Smooth muscle cell (in vitro differentiated cells): ENCODE measurements at regions not wholly inside any gene's neighbourhood (a gene's known extent, or its start where the extent isn't known, plus 50 kb on each side); places are given as distances from the start of the nearest gene placed in this dataset.
"Not testable (repeated sequence)": the region's sequence is repeated elsewhere in the genome, so short reads cannot be mapped to it uniquely, and the experiment has no call there.

ENCODE experiments used
- DNase-seq: peaks from one replicate; lab custom pipeline; 2025; ENCODE audit not compliant: unreplicated experiment; lab: John Stamatoyannopoulos, UW
- H2AFZ ChIP-seq: fragments of 200-600 bp; sonication (generic); 2 replicates; pipeline ENCODE4 v1.6.0; 2016; ENCODE audit warnings: antibody characterized with exemption, low read depth, mild to moderate bottlenecking
- H3F3A ChIP-seq: fragments of 200-600 bp; sonication (generic); 2 replicates; pipeline ENCODE4 v1.6.0; 2017; ENCODE audit warnings: antibody characterized with exemption, low read depth
- H3K27ac ChIP-seq: fragments of 200-600 bp; sonication (generic); 2 replicates; pipeline ENCODE4 v1.5.1; 2016; ENCODE audit warnings: low read depth, mild to moderate bottlenecking
- H3K27me3 ChIP-seq: fragments of 200-600 bp; sonication (generic); 2 replicates; pipeline ENCODE4 v1.6.1; 2016; ENCODE audit warnings: low read depth, mild to moderate bottlenecking
- H3K36me3 ChIP-seq: fragments of 200-600 bp; sonication (generic); 2 replicates; pipeline ENCODE4 v1.5.1; 2016; ENCODE audit warnings: low read depth
- H3K4me1 ChIP-seq: fragments of 200-600 bp; sonication (generic); 2 replicates; pipeline ENCODE4 v1.5.1; 2016; ENCODE audit warnings: low read depth
- H3K4me2 ChIP-seq: fragments of 200-600 bp; sonication (generic); 2 replicates; pipeline ENCODE4 v1.6.0; 2016; ENCODE audit warnings: mild to moderate bottlenecking
- H3K4me3 ChIP-seq: fragments of 200-600 bp; sonication (generic); 2 replicates; pipeline ENCODE4 v1.5.1; 2016; ENCODE audit warnings: mild to moderate bottlenecking
- H3K79me2 ChIP-seq: fragments of 200-600 bp; sonication (generic); 2 replicates; pipeline ENCODE4 v1.6.0; 2016; ENCODE audit warnings: low read depth, mild to moderate bottlenecking
- H3K9ac ChIP-seq: fragments of 200-600 bp; sonication (generic); 2 replicates; pipeline ENCODE4 v1.6.0; 2016; ENCODE audit warnings: low read depth
- H3K9me3 ChIP-seq: fragments of 200-600 bp; sonication (generic); replicated peaks from 2 replicates; pipeline ENCODE4 v1.5.1; 2016; ENCODE audit warnings: low read depth
- H4K20me1 ChIP-seq: fragments of 200-600 bp; sonication (generic); 2 replicates; pipeline ENCODE4 v1.6.0; 2016; ENCODE audit warnings: low read depth
- WGBS: methylation state at CpG from one replicate; pipeline ENCODE4 v1.1.7; 2016; ENCODE audit warnings: low lambda C conversion rate; 5-methylcytosine and 5-hydroxymethylcytosine counted together
- TF ChIP-seq, protein P1 (sequence below): fragments of 200-600 bp; sonication (generic); IDR thresholded peaks from 2 replicates; pipeline ENCODE4 v1.5.1; 2017; ENCODE audit warnings: borderline replicate concordance, mild to moderate bottlenecking, antibody characterized with exemption; ENCODE audit not compliant: insufficient read depth, poor library complexity, severe bottlenecking

GRCh38 chr5:39928709-39929108 is 503.9 kb upstream of the DAB2 start:
- Histone ChIP-seq H3K9ac (no peak overlapping the region), H3K4me2 (no peak overlapping the region), H4K20me1 (no peaks in the 10 kb centered on the region), H3K27me3 (no peaks in the 10 kb centered on the region), H3K79me2 (no peaks in the 10 kb centered on the region), H3K4me3 (no peak overlapping the region), H3K4me1 (no peaks in the 10 kb centered on the region), H3K36me3 (no peaks in the 10 kb centered on the region), H3K27ac (no peak overlapping the region), H3F3A (no peaks in the 10 kb centered on the region), H2AFZ (no peak overlapping the region), H3K9me3 (no peaks in the 10 kb centered on the region)
- DNase-seq: no peak
- TF ChIP-seq, protein P1, sequence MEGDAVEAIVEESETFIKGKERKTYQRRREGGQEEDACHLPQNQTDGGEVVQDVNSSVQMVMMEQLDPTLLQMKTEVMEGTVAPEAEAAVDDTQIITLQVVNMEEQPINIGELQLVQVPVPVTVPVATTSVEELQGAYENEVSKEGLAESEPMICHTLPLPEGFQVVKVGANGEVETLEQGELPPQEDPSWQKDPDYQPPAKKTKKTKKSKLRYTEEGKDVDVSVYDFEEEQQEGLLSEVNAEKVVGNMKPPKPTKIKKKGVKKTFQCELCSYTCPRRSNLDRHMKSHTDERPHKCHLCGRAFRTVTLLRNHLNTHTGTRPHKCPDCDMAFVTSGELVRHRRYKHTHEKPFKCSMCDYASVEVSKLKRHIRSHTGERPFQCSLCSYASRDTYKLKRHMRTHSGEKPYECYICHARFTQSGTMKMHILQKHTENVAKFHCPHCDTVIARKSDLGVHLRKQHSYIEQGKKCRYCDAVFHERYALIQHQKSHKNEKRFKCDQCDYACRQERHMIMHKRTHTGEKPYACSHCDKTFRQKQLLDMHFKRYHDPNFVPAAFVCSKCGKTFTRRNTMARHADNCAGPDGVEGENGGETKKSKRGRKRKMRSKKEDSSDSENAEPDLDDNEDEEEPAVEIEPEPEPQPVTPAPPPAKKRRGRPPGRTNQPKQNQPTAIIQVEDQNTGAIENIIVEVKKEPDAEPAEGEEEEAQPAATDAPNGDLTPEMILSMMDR: no peak
- WGBS: 68% methylated on average over 6 of the region's 6 CpGs

GRCh38 chr5:39919876-39920275 is 495.1 kb upstream of the DAB2 start:
- Histone ChIP-seq H3K79me2 (no peaks in the 10 kb centered on the region), H3K9ac (no peak overlapping the region), H3K27me3 (no peaks in the 10 kb centered on the region), H3K27ac (no peak overlapping the region), H4K20me1 (no peaks in the 10 kb centered on the region), H2AFZ (no peak overlapping the region), H3K4me3 (no peak overlapping the region), H3K4me1 (no peaks in the 10 kb centered on the region), H3K36me3 (no peaks in the 10 kb centered on the region), H3K4me2 (no peak overlapping the region), H3K9me3 (no peaks in the 10 kb centered on the region), H3F3A (no peaks in the 10 kb centered on the region)
- TF ChIP-seq, protein P1: no peak
- no peak for DNase-seq
- WGBS: 100% methylated on average over 1 of the region's 1 CpG

GRCh38 chr5:39912906-39913305 is 488.1 kb upstream of the DAB2 start:
- Histone ChIP-seq H3K9me3 (no peaks in the 10 kb centered on the region), H3K4me1 (no peaks in the 10 kb centered on the region), H3K27me3 (no peaks in the 10 kb centered on the region), H3K27ac (no peak overlapping the region), H3K79me2 (no peaks in the 10 kb centered on the region), H3K36me3 (no peaks in the 10 kb centered on the region), H4K20me1 (no peaks in the 10 kb centered on the region), H2AFZ (no peak overlapping the region), H3K9ac (no peak overlapping the region), H3K4me2 (no peak overlapping the region), H3K4me3 (no peak overlapping the region), H3F3A (no peaks in the 10 kb centered on the region)
- TF ChIP-seq, protein P1: no peak
- DNase-seq: no peak

DNA sequence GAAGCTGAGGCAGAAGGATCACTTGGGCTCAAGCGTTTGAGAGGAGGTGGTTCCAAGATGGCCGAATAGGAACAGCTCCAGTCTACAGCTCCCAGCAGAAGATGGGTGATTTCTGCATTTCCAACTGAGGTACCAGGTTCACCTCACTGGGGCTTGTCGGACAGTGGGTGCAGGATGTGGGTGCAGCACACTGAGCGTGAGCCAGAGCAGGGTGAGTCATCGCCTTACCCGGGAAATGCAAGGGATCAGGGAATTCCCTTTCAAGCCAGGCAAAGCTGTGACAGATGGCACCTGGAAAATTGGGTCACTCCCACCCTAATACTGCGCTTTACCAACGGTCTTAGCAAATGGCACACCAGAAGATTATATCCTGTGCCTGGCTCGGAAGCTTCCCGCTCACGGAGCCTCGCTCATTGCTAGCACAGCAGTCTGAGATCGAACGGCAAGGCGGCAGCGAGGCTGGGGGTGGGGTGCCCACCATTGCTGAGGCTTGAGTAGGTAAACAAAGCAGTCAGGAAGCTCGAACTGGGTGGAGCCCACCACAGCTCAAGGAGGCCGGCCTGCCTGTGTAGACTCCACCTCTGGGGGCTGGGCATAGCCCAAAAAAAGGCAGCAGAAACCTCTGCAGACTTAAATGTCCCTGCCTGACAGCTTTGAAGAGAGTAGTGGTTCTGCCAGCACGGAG is 482.6 kb upstream of the DAB2 start:
- not testable (repeated sequence) for H3F3A ChIP-seq, DNase-seq, H3K4me1 ChIP-seq, H3K9me3 ChIP-seq, H2AFZ ChIP-seq, H3K9ac ChIP-seq, H3K36me3 ChIP-seq, H3K79me2 ChIP-seq, H3K4me2 ChIP-seq, H3K27me3 ChIP-seq, H4K20me1 ChIP-seq, H3K4me3 ChIP-seq, H3K27ac ChIP-seq
- 93% methylated on average over 19 of the region's 19 CpGs for WGBS
